ENCODE measurements at regions not wholly inside any gene's neighbourhood (a gene's known extent, or its start where the extent isn't known, plus 50 kb on each side); places are given as distances from the start of the nearest gene placed in this dataset.

DNA sequence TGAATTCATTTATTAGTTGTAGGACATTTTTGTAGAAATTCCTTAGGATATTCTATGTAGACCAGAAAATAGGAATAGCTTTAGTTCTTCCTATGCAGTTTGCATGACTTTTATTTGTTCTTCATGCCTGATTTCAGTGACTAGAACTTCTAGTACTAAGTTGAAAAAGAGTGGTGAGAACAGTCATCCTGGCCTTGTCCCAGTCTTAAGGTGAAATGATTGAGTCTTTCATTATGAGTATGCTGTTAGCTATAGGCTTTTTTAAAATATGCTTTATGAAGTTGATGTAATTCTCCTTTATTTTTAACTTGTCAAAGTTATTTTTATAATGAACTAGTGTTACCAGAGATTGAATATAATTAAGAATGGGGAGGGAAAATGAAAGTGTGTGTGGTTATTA, 690.1 kb upstream of the KLHL1 start:
- TF ChIP-seq, protein P1, sequence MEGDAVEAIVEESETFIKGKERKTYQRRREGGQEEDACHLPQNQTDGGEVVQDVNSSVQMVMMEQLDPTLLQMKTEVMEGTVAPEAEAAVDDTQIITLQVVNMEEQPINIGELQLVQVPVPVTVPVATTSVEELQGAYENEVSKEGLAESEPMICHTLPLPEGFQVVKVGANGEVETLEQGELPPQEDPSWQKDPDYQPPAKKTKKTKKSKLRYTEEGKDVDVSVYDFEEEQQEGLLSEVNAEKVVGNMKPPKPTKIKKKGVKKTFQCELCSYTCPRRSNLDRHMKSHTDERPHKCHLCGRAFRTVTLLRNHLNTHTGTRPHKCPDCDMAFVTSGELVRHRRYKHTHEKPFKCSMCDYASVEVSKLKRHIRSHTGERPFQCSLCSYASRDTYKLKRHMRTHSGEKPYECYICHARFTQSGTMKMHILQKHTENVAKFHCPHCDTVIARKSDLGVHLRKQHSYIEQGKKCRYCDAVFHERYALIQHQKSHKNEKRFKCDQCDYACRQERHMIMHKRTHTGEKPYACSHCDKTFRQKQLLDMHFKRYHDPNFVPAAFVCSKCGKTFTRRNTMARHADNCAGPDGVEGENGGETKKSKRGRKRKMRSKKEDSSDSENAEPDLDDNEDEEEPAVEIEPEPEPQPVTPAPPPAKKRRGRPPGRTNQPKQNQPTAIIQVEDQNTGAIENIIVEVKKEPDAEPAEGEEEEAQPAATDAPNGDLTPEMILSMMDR (IDR thresholded peaks at IDR 0.05): no peak
- no peak for TF ChIP-seq POLR2A (IDR thresholded peaks at IDR 0.05)
